Keratinocyte (primary cell): ENCODE measurements at regions not wholly inside any gene's neighbourhood (a gene's known extent, or its start where the extent isn't known, plus 50 kb on each side); places are given as distances from the start of the nearest gene placed in this dataset.

Source experiments
- CTCF ChIP-seq, 3 experiments: IDR thresholded peaks in 1 of 3; conservative IDR thresholded peaks in 1 of 3; optimal IDR thresholded peaks in 1 of 3; 2 replicates in 2 of 3; 3 replicates in 1 of 3; pipeline versions ENCODE3 to v1.5.1; 2011; ENCODE audit warnings: low read length in 3 of 3, mild to moderate bottlenecking in 3 of 3, moderate library complexity in 2 of 3, control low read depth in 1 of 3, inconsistent platforms in 1 of 3; ENCODE audit not compliant: insufficient read depth in 2 of 3; ENCODE audit errors: extremely low read depth in 1 of 3
- EZH2 ChIP-seq: IDR thresholded peaks from one replicate; pipeline ENCODE4 v1.6.1; 2012; ENCODE audit warnings: inconsistent platforms, mild to moderate bottlenecking, low read length, moderate library complexity

GRCh38 chr16:16915771-16916170, 536.8 kb downstream of the NPIPA7 start:
- TF ChIP-seq CTCF (optimal IDR thresholded peaks at IDR 0.05 in 1 of 3, IDR thresholded peaks at IDR 0.05 in 1 of 3, conservative IDR thresholded peaks at IDR 0.05 in 1 of 3; ENCODE audit: extremely low read depth in 1 of 3, insufficient read depth in 2 of 3, low read length in 3 of 3) (no peak), EZH2 (no peak)
